ENCODE measurements at regions not wholly inside any gene's neighbourhood (a gene's known extent, or its start where the extent isn't known, plus 50 kb on each side); places are given as distances from the start of the nearest gene placed in this dataset.

- TF ChIP-seq SIN3A (IDR thresholded peaks at IDR 0.05; ENCODE audit: borderline replicate concordance, insufficient read depth, low read depth, low read length): no peak
- TF ChIP-seq CTCF (IDR thresholded peaks at IDR 0.05): no peak
- no peak for TF ChIP-seq POLR2AphosphoS5 (IDR thresholded peaks at IDR 0.05; ENCODE audit: low read depth, low read length)
- TF ChIP-seq, protein P1, sequence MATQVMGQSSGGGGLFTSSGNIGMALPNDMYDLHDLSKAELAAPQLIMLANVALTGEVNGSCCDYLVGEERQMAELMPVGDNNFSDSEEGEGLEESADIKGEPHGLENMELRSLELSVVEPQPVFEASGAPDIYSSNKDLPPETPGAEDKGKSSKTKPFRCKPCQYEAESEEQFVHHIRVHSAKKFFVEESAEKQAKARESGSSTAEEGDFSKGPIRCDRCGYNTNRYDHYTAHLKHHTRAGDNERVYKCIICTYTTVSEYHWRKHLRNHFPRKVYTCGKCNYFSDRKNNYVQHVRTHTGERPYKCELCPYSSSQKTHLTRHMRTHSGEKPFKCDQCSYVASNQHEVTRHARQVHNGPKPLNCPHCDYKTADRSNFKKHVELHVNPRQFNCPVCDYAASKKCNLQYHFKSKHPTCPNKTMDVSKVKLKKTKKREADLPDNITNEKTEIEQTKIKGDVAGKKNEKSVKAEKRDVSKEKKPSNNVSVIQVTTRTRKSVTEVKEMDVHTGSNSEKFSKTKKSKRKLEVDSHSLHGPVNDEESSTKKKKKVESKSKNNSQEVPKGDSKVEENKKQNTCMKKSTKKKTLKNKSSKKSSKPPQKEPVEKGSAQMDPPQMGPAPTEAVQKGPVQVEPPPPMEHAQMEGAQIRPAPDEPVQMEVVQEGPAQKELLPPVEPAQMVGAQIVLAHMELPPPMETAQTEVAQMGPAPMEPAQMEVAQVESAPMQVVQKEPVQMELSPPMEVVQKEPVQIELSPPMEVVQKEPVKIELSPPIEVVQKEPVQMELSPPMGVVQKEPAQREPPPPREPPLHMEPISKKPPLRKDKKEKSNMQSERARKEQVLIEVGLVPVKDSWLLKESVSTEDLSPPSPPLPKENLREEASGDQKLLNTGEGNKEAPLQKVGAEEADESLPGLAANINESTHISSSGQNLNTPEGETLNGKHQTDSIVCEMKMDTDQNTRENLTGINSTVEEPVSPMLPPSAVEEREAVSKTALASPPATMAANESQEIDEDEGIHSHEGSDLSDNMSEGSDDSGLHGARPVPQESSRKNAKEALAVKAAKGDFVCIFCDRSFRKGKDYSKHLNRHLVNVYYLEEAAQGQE (IDR thresholded peaks at IDR 0.05; ENCODE audit: insufficient read depth in 1 of 2, low read depth in 2 of 2, low read length in 1 of 2): no peak
- no peak for TF ChIP-seq TCF7L2 (IDR thresholded peaks at IDR 0.05; ENCODE audit: low read depth, low read length)
Measured at GRCh38 chr13:22405891-22406290, 735.0 kb downstream of the FGF9 start.
